ENCODE measurements at regions not wholly inside any gene's neighbourhood (a gene's known extent, or its start where the extent isn't known, plus 50 kb on each side); places are given as distances from the start of the nearest gene placed in this dataset.

DNA sequence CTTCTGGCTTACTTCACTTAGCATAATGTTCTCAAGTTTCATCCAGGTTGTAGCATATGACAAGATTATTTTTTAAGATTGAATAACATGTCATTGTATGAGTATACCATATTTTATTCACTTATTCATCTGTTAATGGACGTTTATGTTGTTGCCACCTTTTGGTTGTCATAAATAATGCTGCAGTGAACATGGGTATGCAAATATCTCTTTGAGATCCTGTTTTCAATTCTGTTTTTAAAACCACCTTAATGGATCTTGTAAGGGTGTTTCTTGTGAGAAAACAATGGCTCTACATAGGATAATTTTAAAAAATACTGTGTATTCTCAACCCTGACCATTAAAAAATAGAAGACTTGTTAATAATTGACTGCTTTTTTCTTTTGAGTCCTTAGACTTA lies 290.7 kb upstream of the TMEM229A start:
- Histone ChIP-seq H3K4me3 (ENCODE audit: low read length) (no peak overlapping the region), H3K9ac (ENCODE audit: low read depth, low read length) (no peak overlapping the region), H3K9me3 (replicated peaks; ENCODE audit: low read length) (no peaks in the 10 kb centered on the region)

DNA sequence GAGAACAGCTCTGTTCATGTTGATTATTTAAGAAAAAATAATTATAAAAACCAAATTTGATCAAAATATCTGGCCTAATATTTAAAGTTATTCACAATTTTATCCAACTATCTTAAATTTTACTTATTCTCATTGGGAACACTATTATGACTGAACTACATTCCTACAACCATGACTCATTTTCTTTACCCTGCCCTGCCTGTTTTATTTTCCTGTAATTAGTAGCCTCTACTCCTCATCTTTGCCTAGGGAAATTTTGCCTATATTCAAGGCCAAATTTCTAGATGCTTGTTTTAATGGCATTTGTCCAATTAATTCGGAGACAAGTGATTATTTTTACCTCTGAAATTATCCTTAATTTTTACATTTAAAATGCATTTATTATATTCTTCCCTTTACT lies 289.7 kb upstream of the TMEM229A start:
- no peaks in the 10 kb centered on the region for H3K9me3 ChIP-seq (replicated peaks; ENCODE audit: low read length)
- no peak overlapping the region for H3K9ac ChIP-seq (ENCODE audit: low read depth, low read length)
- no peaks in the 10 kb centered on the region for H3K36me3 ChIP-seq (ENCODE audit: insufficient read depth, low read length)
- no peak overlapping the region for H3K4me2 ChIP-seq (ENCODE audit: low read length)
- no peaks in the 10 kb centered on the region for H3K27me3 ChIP-seq (ENCODE audit: control insufficient read depth, insufficient read depth, low read length)
- H3K4me3 ChIP-seq (ENCODE audit: low read length): no peak overlapping the region
- H3K4me1 ChIP-seq (ENCODE audit: control insufficient read depth, insufficient read depth, low read length): no peaks in the 10 kb centered on the region

More for the DNA sequence above, 290.7 kb upstream of the TMEM229A start:
- Histone ChIP-seq H3K4me1 (ENCODE audit: control insufficient read depth, insufficient read depth, low read length) (no peaks in the 10 kb centered on the region), H3K36me3 (ENCODE audit: insufficient read depth, low read length) (no peaks in the 10 kb centered on the region), H3K4me2 (ENCODE audit: low read length) (no peak overlapping the region), H3K27me3 (ENCODE audit: control insufficient read depth, insufficient read depth, low read length) (no peaks in the 10 kb centered on the region)

DNA sequence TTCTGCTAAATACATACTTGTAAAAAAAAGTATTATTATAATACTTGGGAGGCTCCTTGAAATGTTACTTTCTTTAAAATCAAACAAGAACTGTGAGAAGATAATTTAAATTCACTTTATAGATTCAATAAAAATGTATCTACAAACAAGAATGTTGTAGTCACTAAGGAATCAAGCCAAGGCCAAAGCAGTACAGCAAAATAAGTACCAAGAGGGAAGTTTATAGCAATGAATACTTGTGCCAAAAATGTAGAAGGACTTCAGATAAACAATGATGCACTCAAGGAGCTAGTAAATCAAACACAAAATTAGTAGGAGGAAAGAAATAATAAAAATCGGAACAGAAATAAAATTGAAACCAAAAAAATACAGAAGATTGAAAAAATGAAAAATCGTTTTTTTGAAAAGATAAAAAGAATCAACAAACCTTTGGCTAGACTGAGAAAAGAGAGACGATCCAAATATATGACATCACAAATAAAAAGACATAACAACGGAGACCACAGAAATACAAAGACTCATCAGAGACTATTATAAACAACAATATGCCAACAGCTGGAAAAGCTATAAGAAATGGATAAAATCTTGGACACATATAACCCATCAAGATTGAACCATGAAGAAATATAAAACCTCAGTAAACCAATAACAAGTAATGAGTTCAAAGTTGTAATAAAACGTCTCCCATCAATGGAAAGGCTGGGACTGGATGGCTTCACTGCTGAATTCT lies 286.0 kb upstream of the TMEM229A start:
- Histone ChIP-seq H3K36me3 (ENCODE audit: insufficient read depth, low read length) (no peaks in the 10 kb centered on the region), H3K4me2 (ENCODE audit: low read length) (no peak overlapping the region), H3K27me3 (ENCODE audit: control insufficient read depth, insufficient read depth, low read length) (no peaks in the 10 kb centered on the region), H3K9me3 (replicated peaks; ENCODE audit: low read length) (no peaks in the 10 kb centered on the region), H3K4me1 (ENCODE audit: control insufficient read depth, insufficient read depth, low read length) (no peaks in the 10 kb centered on the region), H3K4me3 (ENCODE audit: low read length) (no peak overlapping the region), H3K9ac (ENCODE audit: low read depth, low read length) (no peak overlapping the region)

DNA sequence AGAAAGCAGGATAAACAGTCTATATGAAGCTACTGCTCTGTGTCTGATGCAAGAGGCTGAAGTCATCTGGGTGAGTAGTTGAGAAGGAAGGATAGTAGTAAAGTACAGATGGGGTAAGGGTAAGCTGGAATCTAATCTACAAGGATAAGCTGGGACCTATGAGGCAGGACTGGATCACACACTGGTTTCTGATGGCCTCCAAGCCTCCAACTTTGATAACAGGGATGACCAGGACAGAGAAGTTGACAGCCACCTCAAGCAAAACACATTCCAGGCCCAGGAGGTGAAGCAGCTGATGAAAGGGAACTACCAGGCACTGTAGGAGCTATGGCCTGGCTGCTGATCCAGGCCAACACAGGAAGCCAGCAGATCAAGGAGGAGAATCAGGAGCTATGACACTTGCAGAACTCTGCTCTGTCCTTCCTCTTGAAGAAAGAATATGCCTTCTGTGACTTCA lies 278.1 kb upstream of the TMEM229A start:
- Histone ChIP-seq H3K4me2 (ENCODE audit: low read length) (no peak overlapping the region), H3K4me1 (ENCODE audit: control insufficient read depth, insufficient read depth, low read length) (no peaks in the 10 kb centered on the region), H3K9me3 (replicated peaks; ENCODE audit: low read length) (no peaks in the 10 kb centered on the region), H3K9ac (ENCODE audit: low read depth, low read length) (no peak overlapping the region), H3K36me3 (ENCODE audit: insufficient read depth, low read length) (no peaks in the 10 kb centered on the region), H3K27me3 (ENCODE audit: control insufficient read depth, insufficient read depth, low read length) (no peaks in the 10 kb centered on the region), H3K4me3 (ENCODE audit: low read length) (no peak overlapping the region)

DNA sequence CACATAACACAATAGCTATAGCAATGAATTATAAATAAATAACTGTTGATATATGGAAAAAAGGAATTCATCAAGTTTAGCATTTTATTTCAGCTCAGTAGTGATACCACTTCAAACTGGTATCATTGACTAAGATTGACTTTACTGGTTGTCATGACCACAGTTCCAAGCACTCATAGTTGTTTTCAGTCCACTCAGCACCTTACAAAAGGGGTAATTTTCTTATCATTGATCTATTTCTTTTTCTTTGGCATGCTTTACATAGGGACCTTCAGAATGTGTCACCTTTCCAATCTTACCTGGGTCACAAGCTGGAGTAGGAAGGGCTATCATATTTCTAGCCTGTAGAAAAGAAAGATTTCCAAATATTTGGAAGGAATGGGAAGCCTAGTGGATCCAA lies 275.5 kb upstream of the TMEM229A start:
- no peak overlapping the region for H3K4me3 ChIP-seq (ENCODE audit: low read length)
- H3K9me3 ChIP-seq (replicated peaks; ENCODE audit: low read length): no peaks in the 10 kb centered on the region
- H3K4me1 ChIP-seq (ENCODE audit: control insufficient read depth, insufficient read depth, low read length): no peaks in the 10 kb centered on the region
- H3K27me3 ChIP-seq (ENCODE audit: control insufficient read depth, insufficient read depth, low read length): no peaks in the 10 kb centered on the region
- no peak overlapping the region for H3K9ac ChIP-seq (ENCODE audit: low read depth, low read length)
- H3K36me3 ChIP-seq (ENCODE audit: insufficient read depth, low read length): no peaks in the 10 kb centered on the region
- no peak overlapping the region for H3K4me2 ChIP-seq (ENCODE audit: low read length)

DNA sequence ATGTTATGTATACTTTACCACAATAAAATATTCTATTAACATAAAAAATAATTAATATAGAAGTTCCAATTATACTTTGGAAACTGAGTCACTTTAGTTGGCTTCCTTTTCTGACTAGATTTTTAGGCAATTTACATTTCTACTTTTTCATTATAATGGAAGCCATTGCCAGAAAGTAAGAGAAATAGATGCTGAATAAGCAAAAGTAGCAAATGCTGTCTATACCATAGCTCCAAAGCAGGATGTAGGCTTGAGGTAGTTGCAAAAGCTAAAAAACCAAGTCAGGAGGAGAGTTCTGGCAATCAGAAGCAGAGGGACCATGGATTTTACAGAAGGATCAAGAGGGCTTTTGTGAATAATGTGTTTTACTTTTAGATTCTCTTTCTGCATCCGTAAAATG lies 262.4 kb upstream of the TMEM229A start:
- Histone ChIP-seq H3K27me3 (ENCODE audit: control insufficient read depth, insufficient read depth, low read length) (no peaks in the 10 kb centered on the region), H3K36me3 (ENCODE audit: insufficient read depth, low read length) (no peaks in the 10 kb centered on the region), H3K4me1 (ENCODE audit: control insufficient read depth, insufficient read depth, low read length) (no peaks in the 10 kb centered on the region), H3K4me3 (ENCODE audit: low read length) (no peak overlapping the region), H3K9me3 (replicated peaks; ENCODE audit: low read length) (no peaks in the 10 kb centered on the region), H3K4me2 (ENCODE audit: low read length) (no peak overlapping the region), H3K9ac (ENCODE audit: low read depth, low read length) (no peak overlapping the region)

DNA sequence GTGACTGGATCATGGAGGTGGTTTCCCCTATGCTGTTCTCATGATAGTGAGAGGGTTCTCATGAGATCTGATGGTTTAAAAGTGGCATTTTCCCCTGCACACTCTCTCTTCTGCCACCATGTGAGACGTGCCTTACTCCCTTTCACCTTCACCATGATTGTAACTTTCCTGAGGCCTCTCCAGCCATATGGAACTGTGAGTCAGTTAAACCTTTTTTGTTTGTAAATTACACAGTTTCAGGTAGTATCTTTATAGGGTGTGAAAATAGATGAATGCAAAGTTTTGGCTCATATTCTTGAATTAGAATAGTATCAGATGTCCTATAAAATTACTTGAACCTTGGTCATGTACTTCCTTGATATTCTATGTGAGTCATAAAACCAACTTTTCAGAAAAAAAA lies 252.1 kb upstream of the TMEM229A start:
- H3K9me3 ChIP-seq (replicated peaks; ENCODE audit: low read length): no peaks in the 10 kb centered on the region

DNA sequence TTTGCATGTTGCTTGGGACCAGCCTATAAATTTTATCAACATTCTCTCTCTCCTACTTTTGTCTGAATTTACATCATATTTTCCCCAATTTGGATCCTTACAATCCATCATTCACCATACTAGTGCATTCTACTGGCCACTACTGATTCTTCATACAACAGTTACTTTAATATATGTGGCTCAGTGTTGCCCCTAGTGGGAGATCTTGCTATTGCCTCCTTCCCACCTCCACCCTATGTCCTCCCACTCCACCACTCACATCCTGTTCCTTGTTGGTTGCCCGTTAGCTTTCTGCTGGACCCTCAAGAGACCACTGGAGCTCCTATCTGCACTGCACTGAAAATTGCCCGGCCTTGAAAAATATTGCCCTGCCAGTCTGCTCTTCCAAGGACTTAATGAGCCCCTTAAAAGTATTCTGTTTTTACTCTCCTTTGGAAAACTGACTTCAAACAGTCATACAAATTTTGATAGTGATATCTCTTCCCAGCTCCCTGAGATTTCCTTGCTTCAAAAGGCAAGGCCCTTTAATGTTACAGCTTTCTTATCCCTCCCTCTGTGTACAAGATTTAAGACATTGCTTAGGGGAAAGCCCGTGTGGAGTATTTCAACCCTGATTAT lies 243.2 kb upstream of the TMEM229A start:
- Histone ChIP-seq H3K9me3 (replicated peaks; ENCODE audit: low read length) (no peaks in the 10 kb centered on the region), H3K4me2 (ENCODE audit: low read length) (no peak overlapping the region), H3K4me3 (ENCODE audit: low read length) (no peak overlapping the region), H3K36me3 (ENCODE audit: insufficient read depth, low read length) (no peaks in the 10 kb centered on the region), H3K4me1 (ENCODE audit: control insufficient read depth, insufficient read depth, low read length) (no peaks in the 10 kb centered on the region), H3K9ac (ENCODE audit: low read depth, low read length) (no peak overlapping the region), H3K27me3 (ENCODE audit: control insufficient read depth, insufficient read depth, low read length) (no peaks in the 10 kb centered on the region)

More for the DNA sequence above, 252.1 kb upstream of the TMEM229A start:
- Histone ChIP-seq H3K4me1 (ENCODE audit: control insufficient read depth, insufficient read depth, low read length) (no peaks in the 10 kb centered on the region), H3K4me3 (ENCODE audit: low read length) (no peak overlapping the region), H3K27me3 (ENCODE audit: control insufficient read depth, insufficient read depth, low read length) (no peaks in the 10 kb centered on the region), H3K36me3 (ENCODE audit: insufficient read depth, low read length) (no peaks in the 10 kb centered on the region), H3K9ac (ENCODE audit: low read depth, low read length) (no peak overlapping the region), H3K4me2 (ENCODE audit: low read length) (no peak overlapping the region)

DNA sequence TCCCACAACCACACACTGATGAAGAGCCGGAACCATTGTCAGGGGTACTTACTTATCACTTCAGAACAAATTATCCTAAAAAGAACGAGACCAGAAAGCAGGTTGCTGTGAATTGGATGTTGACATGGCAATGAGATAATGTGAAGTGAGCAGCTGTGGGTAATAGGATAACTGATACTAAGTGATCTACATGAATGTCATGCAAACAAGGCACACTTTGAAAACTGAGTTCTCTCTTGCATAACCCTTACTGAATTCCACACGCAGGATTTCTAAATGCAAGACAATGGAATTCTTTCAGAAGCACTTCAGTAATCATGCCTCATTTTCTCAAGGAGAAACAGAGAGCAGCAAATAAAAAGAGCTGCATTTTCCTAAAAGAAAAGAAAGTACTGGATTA lies 242.5 kb upstream of the TMEM229A start:
- no peaks in the 10 kb centered on the region for H3K4me1 ChIP-seq (ENCODE audit: control insufficient read depth, insufficient read depth, low read length)
- H3K36me3 ChIP-seq (ENCODE audit: insufficient read depth, low read length): no peaks in the 10 kb centered on the region
- no peak overlapping the region for H3K4me2 ChIP-seq (ENCODE audit: low read length)
- H3K27me3 ChIP-seq (ENCODE audit: control insufficient read depth, insufficient read depth, low read length): no peaks in the 10 kb centered on the region
- no peaks in the 10 kb centered on the region for H3K9me3 ChIP-seq (replicated peaks; ENCODE audit: low read length)
- no peak overlapping the region for H3K9ac ChIP-seq (ENCODE audit: low read depth, low read length)
- no peak overlapping the region for H3K4me3 ChIP-seq (ENCODE audit: low read length)

DNA sequence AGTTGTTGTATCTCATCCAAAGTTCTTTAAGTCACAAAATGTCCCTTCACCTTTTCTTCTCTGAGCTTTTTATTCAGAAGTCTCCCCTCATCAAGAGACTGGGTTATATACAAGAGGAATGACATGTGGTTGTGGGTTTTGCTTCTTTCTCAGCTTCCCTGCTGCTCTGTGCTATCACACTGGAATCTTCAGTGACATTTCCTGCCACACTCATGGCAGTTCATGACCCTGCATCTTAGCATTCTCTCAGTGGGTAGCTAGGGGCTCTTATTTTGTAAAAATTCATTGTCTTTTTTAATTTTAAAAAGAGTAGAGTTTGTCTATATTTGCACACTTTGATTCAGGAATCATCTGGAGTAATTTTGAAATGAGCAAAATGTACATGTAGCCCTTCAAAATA lies 236.9 kb upstream of the TMEM229A start:
- Histone ChIP-seq H3K4me2 (ENCODE audit: low read length) (no peak overlapping the region), H3K36me3 (ENCODE audit: insufficient read depth, low read length) (no peaks in the 10 kb centered on the region), H3K9ac (ENCODE audit: low read depth, low read length) (no peak overlapping the region), H3K4me1 (ENCODE audit: control insufficient read depth, insufficient read depth, low read length) (no peaks in the 10 kb centered on the region), H3K9me3 (replicated peaks; ENCODE audit: low read length) (no peaks in the 10 kb centered on the region), H3K27me3 (ENCODE audit: control insufficient read depth, insufficient read depth, low read length) (no peaks in the 10 kb centered on the region), H3K4me3 (ENCODE audit: low read length) (no peak overlapping the region)

DNA sequence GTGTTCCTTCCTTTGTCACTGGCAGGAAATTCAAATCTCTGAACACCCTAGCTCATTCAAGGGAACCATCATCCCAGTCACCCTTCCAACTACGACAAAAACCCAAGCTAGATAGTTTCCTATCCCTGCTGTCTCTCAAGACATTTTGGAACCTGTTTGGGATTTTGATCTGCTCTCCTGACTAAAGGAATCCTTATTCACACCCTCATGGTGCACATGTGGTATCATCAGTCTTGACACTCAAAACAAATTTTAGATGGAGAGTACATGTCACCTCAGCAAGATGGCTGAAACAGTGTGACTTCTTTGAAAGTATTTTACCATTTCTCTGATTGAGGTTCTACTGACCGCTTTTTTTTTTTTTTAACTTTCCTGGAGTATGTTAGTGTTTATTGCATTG lies 234.3 kb upstream of the TMEM229A start:
- Histone ChIP-seq H3K36me3 (ENCODE audit: insufficient read depth, low read length) (no peaks in the 10 kb centered on the region), H3K4me2 (ENCODE audit: low read length) (no peak overlapping the region), H3K27me3 (ENCODE audit: control insufficient read depth, insufficient read depth, low read length) (no peaks in the 10 kb centered on the region), H3K9ac (ENCODE audit: low read depth, low read length) (no peak overlapping the region), H3K4me3 (ENCODE audit: low read length) (no peak overlapping the region), H3K4me1 (ENCODE audit: control insufficient read depth, insufficient read depth, low read length) (no peaks in the 10 kb centered on the region), H3K9me3 (replicated peaks; ENCODE audit: low read length) (no peaks in the 10 kb centered on the region)

DNA sequence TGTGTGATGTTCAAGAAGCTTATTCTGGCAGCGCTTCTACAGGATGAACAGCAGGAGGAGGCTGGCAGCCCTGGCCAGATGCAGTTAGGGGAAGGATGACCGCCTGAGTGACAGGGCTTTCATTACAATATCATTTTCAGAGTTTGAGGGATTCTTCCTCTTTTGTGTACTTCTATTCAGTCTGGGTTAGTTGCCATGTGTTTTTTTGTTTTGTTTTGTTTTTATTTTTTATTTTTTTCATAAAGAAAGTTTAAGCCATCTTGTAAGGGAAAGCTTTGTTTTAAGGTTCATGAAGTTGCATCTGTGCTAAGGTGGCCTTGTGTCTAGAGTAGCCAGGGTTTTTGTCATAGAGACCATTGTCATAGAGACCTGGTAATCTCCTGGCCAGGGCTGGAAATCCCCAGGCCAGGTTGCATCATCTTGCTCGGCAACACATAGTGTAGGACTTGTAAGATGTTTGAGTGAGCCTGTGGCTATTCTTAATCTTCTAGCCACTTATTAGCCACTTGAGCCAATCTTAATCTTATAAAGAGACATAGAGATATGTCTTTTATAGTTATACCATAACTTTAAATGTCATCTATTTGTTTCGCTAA lies 230.5 kb upstream of the TMEM229A start:
- Histone ChIP-seq H3K27me3 (ENCODE audit: control insufficient read depth, insufficient read depth, low read length) (no peaks in the 10 kb centered on the region), H3K9ac (ENCODE audit: low read depth, low read length) (no peak overlapping the region), H3K9me3 (replicated peaks; ENCODE audit: low read length) (no peaks in the 10 kb centered on the region), H3K36me3 (ENCODE audit: insufficient read depth, low read length) (no peaks in the 10 kb centered on the region), H3K4me3 (ENCODE audit: low read length) (no peak overlapping the region), H3K4me2 (ENCODE audit: low read length) (no peak overlapping the region), H3K4me1 (ENCODE audit: control insufficient read depth, insufficient read depth, low read length) (no peaks in the 10 kb centered on the region)

Measured in skeletal muscle satellite cell (primary cell).